Lung (tissue), 11 donors: ENCODE measurements at regions not wholly inside any gene's neighbourhood (a gene's known extent, or its start where the extent isn't known, plus 50 kb on each side); places are given as distances from the start of the nearest gene placed in this dataset.

Source experiments
- ATAC-seq: fragments of 200-7000 bp; cut with Tn5 transposase; one replicate; pipeline ENCODE4 v1.9.1; 2020; ENCODE audit warnings: moderate number of reproducible peaks; ENCODE audit not compliant: insufficient read depth, low FRiP score
- DNase-seq, 3 donors: peaks; one replicate each; pipeline ENCODE4 v3.0.0-alpha.2; 2013 to 2017
- H3K27ac ChIP-seq, 2 donors: one replicate each; pipeline ENCODE4 v1.5.1; 2013; ENCODE audit warnings: mild to moderate bottlenecking in 2 of 2, moderate library complexity in 2 of 2, control low read depth in 1 of 2, inconsistent platforms in 1 of 2, low read depth in 1 of 2, low read length in 1 of 2
- H3K27me3 ChIP-seq, 3 donors: one replicate each; pipeline ENCODE4 v1.5.1; 2013; ENCODE audit warnings: low read length in 2 of 3; ENCODE audit not compliant: control insufficient read depth in 3 of 3, insufficient read depth in 3 of 3
- H3K36me3 ChIP-seq, 4 donors: one replicate each; pipeline ENCODE4 v1.5.1; 2013; ENCODE audit warnings: low read length in 4 of 4, mild to moderate bottlenecking in 1 of 4, moderate library complexity in 1 of 4; ENCODE audit not compliant: control insufficient read depth in 4 of 4, insufficient read depth in 4 of 4
- H3K4me1 ChIP-seq, 5 donors: one replicate each; pipeline ENCODE4 v1.5.1; 2013; ENCODE audit warnings: low read length in 5 of 5, mild to moderate bottlenecking in 2 of 5, moderate library complexity in 1 of 5; ENCODE audit not compliant: control insufficient read depth in 5 of 5, insufficient read depth in 5 of 5
- H3K4me3 ChIP-seq: one replicate; pipeline ENCODE4 v1.5.1; 2013; ENCODE audit warnings: mild to moderate bottlenecking, control low read depth, moderate library complexity
- H3K9ac ChIP-seq, 2 donors: one replicate each; pipeline ENCODE4 v1.5.1; 2013; ENCODE audit warnings: low read length in 2 of 2, control low read depth in 1 of 2; ENCODE audit not compliant: insufficient read depth in 1 of 2
- H3K9me3 ChIP-seq, 4 donors: one replicate each; pipeline ENCODE4 v1.5.1; 2013; ENCODE audit warnings: low read length in 3 of 4, mild to moderate bottlenecking in 1 of 4, moderate library complexity in 1 of 4; ENCODE audit not compliant: control insufficient read depth in 4 of 4, insufficient read depth in 3 of 4
- WGBS, 2 donors: extraction: QIAGEN DNeasy Blood & Tissue Kit; methylation state at CpG; one replicate each; pipeline ENCODE4 v1.1.7; 2013; 5-methylcytosine and 5-hydroxymethylcytosine counted together
- TF ChIP-seq, protein P1 (sequence below): IDR thresholded peaks from 2 replicates; pipeline ENCODE4 v1.5.1; 2012; ENCODE audit warnings: mild to moderate bottlenecking; ENCODE audit errors: control extremely low read depth, extremely low read depth
- donor health status: control.
- donor health status: control.
- donor health status: Bipolar disorder and iron deficiency.
- donor health status: healthy.
- donor health status: DM: yes; HTN: yes; CAD: no.

DNA sequence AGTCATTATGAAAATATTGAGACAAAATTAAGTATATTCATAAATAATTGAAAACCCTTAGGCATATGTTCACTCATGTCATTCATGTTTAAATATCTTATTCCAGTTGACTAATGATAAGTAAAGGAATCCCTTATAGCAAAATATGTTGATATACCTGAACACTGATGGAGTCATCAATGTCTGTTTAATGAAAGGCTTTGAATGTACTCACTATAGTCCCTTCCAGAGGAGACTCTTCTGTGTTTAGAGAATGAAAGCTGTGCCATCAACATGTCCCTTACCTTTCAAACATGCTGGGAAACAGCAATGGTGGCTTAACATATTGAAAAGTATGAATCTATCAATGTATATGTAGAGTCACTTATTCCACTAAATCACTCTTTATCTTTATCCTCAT is 242.9 kb downstream of the KCNJ3 start:
- H3K27me3 ChIP-seq: no peaks in the 10 kb centered on the region
- no peak for DNase-seq
- no peaks in the 10 kb centered on the region for H3K9me3 ChIP-seq
- no peaks in the 10 kb centered on the region for H3K36me3 ChIP-seq
- no peak overlapping the region for H3K27ac ChIP-seq
- no peaks in the 10 kb centered on the region for H3K4me1 ChIP-seq
- H3K4me3 ChIP-seq: no peak overlapping the region
- TF ChIP-seq, protein P1, sequence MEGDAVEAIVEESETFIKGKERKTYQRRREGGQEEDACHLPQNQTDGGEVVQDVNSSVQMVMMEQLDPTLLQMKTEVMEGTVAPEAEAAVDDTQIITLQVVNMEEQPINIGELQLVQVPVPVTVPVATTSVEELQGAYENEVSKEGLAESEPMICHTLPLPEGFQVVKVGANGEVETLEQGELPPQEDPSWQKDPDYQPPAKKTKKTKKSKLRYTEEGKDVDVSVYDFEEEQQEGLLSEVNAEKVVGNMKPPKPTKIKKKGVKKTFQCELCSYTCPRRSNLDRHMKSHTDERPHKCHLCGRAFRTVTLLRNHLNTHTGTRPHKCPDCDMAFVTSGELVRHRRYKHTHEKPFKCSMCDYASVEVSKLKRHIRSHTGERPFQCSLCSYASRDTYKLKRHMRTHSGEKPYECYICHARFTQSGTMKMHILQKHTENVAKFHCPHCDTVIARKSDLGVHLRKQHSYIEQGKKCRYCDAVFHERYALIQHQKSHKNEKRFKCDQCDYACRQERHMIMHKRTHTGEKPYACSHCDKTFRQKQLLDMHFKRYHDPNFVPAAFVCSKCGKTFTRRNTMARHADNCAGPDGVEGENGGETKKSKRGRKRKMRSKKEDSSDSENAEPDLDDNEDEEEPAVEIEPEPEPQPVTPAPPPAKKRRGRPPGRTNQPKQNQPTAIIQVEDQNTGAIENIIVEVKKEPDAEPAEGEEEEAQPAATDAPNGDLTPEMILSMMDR: no peak
- no peak for ATAC-seq
- no peak overlapping the region for H3K9ac ChIP-seq

DNA sequence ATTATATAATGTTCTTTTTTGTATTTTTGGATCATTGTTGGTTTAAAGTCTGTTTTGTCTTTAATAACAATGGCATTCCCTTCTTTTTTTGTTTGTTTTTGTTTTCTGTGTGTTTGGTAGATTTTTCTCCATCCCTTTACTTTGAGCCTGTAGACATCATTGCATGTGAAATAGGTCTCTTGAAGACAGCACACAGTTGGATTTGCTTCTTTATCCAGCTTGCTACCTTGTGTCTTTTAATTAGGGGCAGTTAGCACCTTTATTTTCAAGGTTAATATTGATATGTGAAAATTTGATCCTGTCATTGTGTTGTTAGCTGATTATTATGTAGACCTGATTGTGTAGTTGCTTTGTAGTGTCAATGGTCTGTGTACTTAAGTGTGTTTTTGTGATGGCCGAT is 235.7 kb downstream of the KCNJ3 start:
- DNase-seq (no peak), ATAC-seq (no peak)
- TF ChIP-seq, protein P1: no peak
- peaks cover 0 to 6% (median 3%) of the 10 kb centered on the region in 4 donors for H3K9me3 ChIP-seq
- WGBS, 2 donors: 79 to 91% methylated on average over 1 of the region's 1 CpG
- H3K4me1 ChIP-seq: no peaks in the 10 kb centered on the region
- H3K36me3 ChIP-seq: no peaks in the 10 kb centered on the region
- H3K9ac ChIP-seq: no peak overlapping the region
- no peaks in the 10 kb centered on the region for H3K27me3 ChIP-seq
- no peak overlapping the region for H3K4me3 ChIP-seq
- H3K27ac ChIP-seq: no peak overlapping the region

DNA sequence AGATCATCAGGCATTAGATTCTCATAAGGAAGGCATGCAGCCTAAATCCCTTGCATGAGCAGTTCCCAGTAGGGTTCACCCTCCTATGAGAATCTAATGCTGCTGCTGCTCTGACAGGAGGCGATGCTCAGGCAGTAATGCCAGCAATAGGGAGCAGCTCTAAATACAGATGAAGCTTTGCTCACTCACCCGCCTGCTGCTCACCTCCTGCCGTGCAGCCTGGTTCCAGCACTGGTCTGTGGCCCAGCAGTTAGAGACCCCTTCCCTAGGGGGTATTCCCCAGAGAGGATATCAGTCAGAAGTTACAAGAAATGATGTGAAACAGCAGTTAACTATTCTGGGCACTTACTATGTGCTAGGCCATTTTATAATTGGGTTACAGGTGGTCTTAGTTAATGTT is 226.0 kb downstream of the KCNJ3 start:
- no peak for DNase-seq
- Histone ChIP-seq H3K27me3 (no peaks in the 10 kb centered on the region), H3K27ac (no peak overlapping the region), H3K9ac (no peak overlapping the region), H3K4me3 (no peak overlapping the region), H3K9me3 (no peaks in the 10 kb centered on the region), H3K4me1 (no peaks in the 10 kb centered on the region), H3K36me3 (no peaks in the 10 kb centered on the region)
- TF ChIP-seq, protein P1: no peak
- no peak for ATAC-seq
- WGBS, 2 donors: 91 to 95% methylated on average over 3 of the region's 3 CpGs

DNA sequence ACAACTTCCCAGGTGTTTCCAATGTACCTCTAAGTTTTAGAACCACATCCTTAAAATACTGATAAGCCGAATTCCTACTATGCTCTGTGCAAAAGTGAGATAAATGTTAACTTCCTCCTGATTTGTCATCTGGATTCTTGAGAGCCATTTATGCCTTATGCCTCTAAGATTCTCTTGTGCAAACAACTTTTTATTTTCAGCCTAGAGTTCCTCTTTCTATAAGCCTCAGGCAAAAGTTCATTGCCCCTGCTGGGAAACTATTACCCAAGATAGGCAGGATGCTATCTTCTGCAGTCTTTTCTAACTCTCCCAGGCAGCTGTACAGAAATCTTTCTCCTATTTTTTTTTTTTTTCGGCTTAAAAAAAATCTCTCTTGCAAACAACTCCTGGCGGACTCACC is 216.1 kb downstream of the KCNJ3 start:
- DNase-seq (peak in 2 of 3 donors; percentile 1), ATAC-seq (no peak)
- Histone ChIP-seq H3K27me3 (no peaks in the 10 kb centered on the region), H3K4me1 (no peaks in the 10 kb centered on the region), H3K36me3 (no peaks in the 10 kb centered on the region), H3K9ac (no peak overlapping the region), H3K4me3 (no peak overlapping the region), H3K27ac (no peak overlapping the region), H3K9me3 (no peaks in the 10 kb centered on the region)
- TF ChIP-seq, protein P1: no peak
- WGBS, 2 donors: 20 to 46% methylated on average over 3 of the region's 3 CpGs
